SK-N-SH (cell line): ENCODE measurements at regions not wholly inside any gene's neighbourhood (a gene's known extent, or its start where the extent isn't known, plus 50 kb on each side); places are given as distances from the start of the nearest gene placed in this dataset.
"Not testable (repeated sequence)": the region's sequence is repeated elsewhere in the genome, so short reads cannot be mapped to it uniquely, and the experiment has no call there.

Experiments used
- CTCF ChIA-PET: fragments of 300-600, 350-600 bp; formaldehyde crosslinking; extraction: SDS; loops from one replicate; lab custom pipeline; 2021; lab: Yijun Ruan, JAX
- POLR2A ChIA-PET: fragments of 350-600 bp; sonication (Branson Sonifier 250); formaldehyde crosslinking; extraction: SDS; loops from one replicate; lab custom pipeline; 2020; ENCODE audit warnings: antibody characterized with exemption, inconsistent platforms; lab: Yijun Ruan, JAX
- DNase-seq: peaks from one replicate; pipeline ENCODE4 v3.0.0; 2012
- H2AFZ ChIP-seq: fragments of 200-600 bp; sonication (generic); 2 replicates; pipeline ENCODE4 v1.8.1; 2016; ENCODE audit warnings: antibody characterized with exemption, mild to moderate bottlenecking, low read depth
- H3F3A ChIP-seq: fragments of 200-600 bp; sonication (generic); replicated peaks from 2 replicates; pipeline ENCODE3; 2016; ENCODE audit warnings: antibody characterized with exemption, mild to moderate bottlenecking; ENCODE audit not compliant: insufficient read depth
- H3K27ac ChIP-seq, 2 experiments: fragments of 200-500 bp in 1 of 2; fragments of 200-600 bp in 1 of 2; sonication (Bioruptor generic) in 1 of 2; sonication (generic), shearing (Covaris generic) in 1 of 2; 2 replicates each; pipeline versions ENCODE4 v1.5.1 to v1.6.1; 2014 to 2016; ENCODE audit warnings: low read depth in 2 of 2, inconsistent platforms in 1 of 2, low read length in 1 of 2, mild to moderate bottlenecking in 1 of 2, mixed read lengths in 1 of 2
- H3K27me3 ChIP-seq: fragments of 200-600 bp; sonication (generic), shearing (Covaris generic); 2 replicates; pipeline ENCODE4 v1.6.1; 2016; ENCODE audit warnings: mixed run types; ENCODE audit not compliant: insufficient read depth
- H3K36me3 ChIP-seq, 2 experiments: fragments of 200-500 bp in 1 of 2; fragments of 200-600 bp in 1 of 2; sonication (Bioruptor generic) in 1 of 2; sonication (generic) in 1 of 2; replicated peaks in 1 of 2; 2 replicates each; pipeline versions ENCODE3 to v1.5.1; 2014 to 2016; ENCODE audit warnings: low read length in 1 of 2, mild to moderate bottlenecking in 1 of 2; ENCODE audit not compliant: insufficient read depth in 2 of 2, control insufficient read depth in 1 of 2
- H3K4me1 ChIP-seq, 2 experiments: fragments of 200-500 bp in 1 of 2; fragments of 200-600 bp in 1 of 2; sonication (Bioruptor generic) in 1 of 2; sonication (generic), shearing (Covaris generic) in 1 of 2; 2 replicates each; pipeline versions ENCODE4 v1.5.1 to v1.6.1; 2014 to 2016; ENCODE audit warnings: low read depth in 1 of 2, low read length in 1 of 2, mixed run types in 1 of 2; ENCODE audit not compliant: insufficient read depth in 2 of 2, control insufficient read depth in 1 of 2
- H3K4me2 ChIP-seq: fragments of 200-600 bp; sonication (generic), shearing (Covaris generic); 2 replicates; pipeline ENCODE4 v1.6.1; 2017; ENCODE audit warnings: mixed run types
- H3K4me3 ChIP-seq, 2 experiments: fragments of 200-500 bp in 1 of 2; fragments of 200-600 bp in 1 of 2; sonication (Bioruptor generic) in 1 of 2; sonication (generic), shearing (Covaris generic) in 1 of 2; 2 replicates each; pipeline versions ENCODE4 v1.5.1 to v1.8.1; 2014 to 2016; ENCODE audit warnings: low read depth in 2 of 2, inconsistent platforms in 1 of 2, low read length in 1 of 2, mild to moderate bottlenecking in 1 of 2, mixed read lengths in 1 of 2, moderate library complexity in 1 of 2
- H3K79me2 ChIP-seq: fragments of 200-600 bp; sonication (generic); 2 replicates; pipeline ENCODE4 v1.8.1; 2017; ENCODE audit warnings: mild to moderate bottlenecking; ENCODE audit not compliant: insufficient read depth
- H3K9ac ChIP-seq: fragments of 200-600 bp; sonication (generic); 2 replicates; pipeline ENCODE4 v1.6.1; 2017; ENCODE audit warnings: mixed run types
- H3K9me2 ChIP-seq: fragments of 200-600 bp; sonication (generic); 2 replicates; pipeline ENCODE4 v1.6.1; 2017; ENCODE audit warnings: mixed run types
- H3K9me3 ChIP-seq: fragments of 200-600 bp; sonication (generic); 2 replicates; pipeline ENCODE4 v1.6.1; 2017; ENCODE audit warnings: mixed run types, mild to moderate bottlenecking, moderate library complexity
- H4K20me1 ChIP-seq: fragments of 200-600 bp; sonication (generic); 2 replicates; pipeline ENCODE4 v1.6.1; 2017; ENCODE audit warnings: mild to moderate bottlenecking, mixed run types; ENCODE audit not compliant: insufficient read depth
- EP300 ChIP-seq, 2 experiments: IDR thresholded peaks; 2 replicates each; pipeline versions ENCODE4 v1.4.0 to v1.6.1; 2012; ENCODE audit warnings: borderline replicate concordance in 1 of 2, low read depth in 1 of 2, low read length in 1 of 2
- FOSL2 ChIP-seq: IDR thresholded peaks from 2 replicates; pipeline ENCODE4 v1.4.0; 2012; ENCODE audit warnings: low read depth, mild to moderate bottlenecking, moderate library complexity, borderline replicate concordance
- FOXJ3 ChIP-seq: sonication (generic); formaldehyde crosslinking; IDR thresholded peaks from 2 replicates; pipeline ENCODE4 v1.5.1; 2020; ENCODE audit warnings: mild to moderate bottlenecking, missing genetic modification reagents
- JUND ChIP-seq: IDR thresholded peaks from 2 replicates; pipeline ENCODE4 v1.4.0; 2012
- MXI1 ChIP-seq: IDR thresholded peaks from 2 replicates; pipeline ENCODE4 v1.6.1; 2012; ENCODE audit warnings: mild to moderate bottlenecking, low read depth, low read length, improper control_type of control experiment
- NFIC ChIP-seq: IDR thresholded peaks from 2 replicates; pipeline ENCODE4 v1.4.0; 2012; ENCODE audit warnings: borderline replicate concordance
- RXRA ChIP-seq: IDR thresholded peaks from 2 replicates; pipeline ENCODE4 v1.4.0; 2012; ENCODE audit warnings: low read depth, mild to moderate bottlenecking, borderline replicate concordance
- TCF12 ChIP-seq: IDR thresholded peaks from 2 replicates; pipeline ENCODE4 v1.4.0; 2012
- TEAD4 ChIP-seq: IDR thresholded peaks from 2 replicates; pipeline ENCODE4 v1.4.0; 2012; ENCODE audit warnings: mild to moderate bottlenecking, borderline replicate concordance; ENCODE audit not compliant: insufficient read depth
- YY1 ChIP-seq: IDR thresholded peaks from 2 replicates; pipeline ENCODE4 v1.4.0; 2012; ENCODE audit warnings: low read depth, mild to moderate bottlenecking
- WGBS: methylation state at CpG from one replicate; pipeline ENCODE4 v1.1.6; 2017; ENCODE audit warnings: low lambda C conversion rate; 5-methylcytosine and 5-hydroxymethylcytosine counted together
- TF ChIP-seq, protein P1 (sequence below): IDR thresholded peaks from 2 replicates; pipeline ENCODE4 v1.6.1; 2012; ENCODE audit warnings: mild to moderate bottlenecking, low read depth, low read length, moderate library complexity
- TF ChIP-seq, protein P2 (sequence below): IDR thresholded peaks from 2 replicates; pipeline ENCODE4; 2012

DNA sequence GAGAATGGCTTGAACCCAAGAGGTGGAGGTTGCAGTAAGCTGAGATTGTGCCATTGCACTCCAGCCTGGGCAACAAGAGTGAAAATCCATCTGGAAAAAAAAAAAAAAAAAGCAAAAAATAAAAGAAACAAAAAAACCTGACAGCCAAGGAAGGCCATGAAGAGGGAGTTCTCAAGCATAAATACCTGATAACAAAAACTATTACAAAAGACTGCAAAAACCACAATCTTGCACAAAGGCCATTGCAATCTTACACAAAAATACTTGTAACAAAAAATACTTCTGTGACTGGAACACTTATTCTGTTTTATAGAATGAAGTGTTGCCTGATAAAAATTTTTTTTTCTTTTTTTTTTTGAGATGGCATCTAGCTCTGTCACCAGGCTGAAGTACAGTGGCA, 61.5 kb upstream of the TSC22D1 start:
- Histone ChIP-seq H3K4me3 (no peak overlapping the region), H3K79me2 (no peaks in the 10 kb centered on the region), H3K27ac (no peak overlapping the region), H2AFZ (no peak overlapping the region), H3K27me3 (no peaks in the 10 kb centered on the region), H3K36me3 (no peaks in the 10 kb centered on the region), H3K9me2 (no peaks in the 10 kb centered on the region), H4K20me1 (no peaks in the 10 kb centered on the region), H3K4me1 (no peaks in the 10 kb centered on the region), H3K9me3 (no peaks in the 10 kb centered on the region), H3K9ac (no peak overlapping the region), H3K4me2 (no peak overlapping the region), H3F3A (peaks cover 5% of the 10 kb centered on the region)
- ChIA-PET POLR2A (no interaction called here), CTCF (no interaction called here)
- TF ChIP-seq, protein P1, sequence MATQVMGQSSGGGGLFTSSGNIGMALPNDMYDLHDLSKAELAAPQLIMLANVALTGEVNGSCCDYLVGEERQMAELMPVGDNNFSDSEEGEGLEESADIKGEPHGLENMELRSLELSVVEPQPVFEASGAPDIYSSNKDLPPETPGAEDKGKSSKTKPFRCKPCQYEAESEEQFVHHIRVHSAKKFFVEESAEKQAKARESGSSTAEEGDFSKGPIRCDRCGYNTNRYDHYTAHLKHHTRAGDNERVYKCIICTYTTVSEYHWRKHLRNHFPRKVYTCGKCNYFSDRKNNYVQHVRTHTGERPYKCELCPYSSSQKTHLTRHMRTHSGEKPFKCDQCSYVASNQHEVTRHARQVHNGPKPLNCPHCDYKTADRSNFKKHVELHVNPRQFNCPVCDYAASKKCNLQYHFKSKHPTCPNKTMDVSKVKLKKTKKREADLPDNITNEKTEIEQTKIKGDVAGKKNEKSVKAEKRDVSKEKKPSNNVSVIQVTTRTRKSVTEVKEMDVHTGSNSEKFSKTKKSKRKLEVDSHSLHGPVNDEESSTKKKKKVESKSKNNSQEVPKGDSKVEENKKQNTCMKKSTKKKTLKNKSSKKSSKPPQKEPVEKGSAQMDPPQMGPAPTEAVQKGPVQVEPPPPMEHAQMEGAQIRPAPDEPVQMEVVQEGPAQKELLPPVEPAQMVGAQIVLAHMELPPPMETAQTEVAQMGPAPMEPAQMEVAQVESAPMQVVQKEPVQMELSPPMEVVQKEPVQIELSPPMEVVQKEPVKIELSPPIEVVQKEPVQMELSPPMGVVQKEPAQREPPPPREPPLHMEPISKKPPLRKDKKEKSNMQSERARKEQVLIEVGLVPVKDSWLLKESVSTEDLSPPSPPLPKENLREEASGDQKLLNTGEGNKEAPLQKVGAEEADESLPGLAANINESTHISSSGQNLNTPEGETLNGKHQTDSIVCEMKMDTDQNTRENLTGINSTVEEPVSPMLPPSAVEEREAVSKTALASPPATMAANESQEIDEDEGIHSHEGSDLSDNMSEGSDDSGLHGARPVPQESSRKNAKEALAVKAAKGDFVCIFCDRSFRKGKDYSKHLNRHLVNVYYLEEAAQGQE, result no peak
- no peak for TF ChIP-seq FOXJ3
- TF ChIP-seq, protein P2, sequence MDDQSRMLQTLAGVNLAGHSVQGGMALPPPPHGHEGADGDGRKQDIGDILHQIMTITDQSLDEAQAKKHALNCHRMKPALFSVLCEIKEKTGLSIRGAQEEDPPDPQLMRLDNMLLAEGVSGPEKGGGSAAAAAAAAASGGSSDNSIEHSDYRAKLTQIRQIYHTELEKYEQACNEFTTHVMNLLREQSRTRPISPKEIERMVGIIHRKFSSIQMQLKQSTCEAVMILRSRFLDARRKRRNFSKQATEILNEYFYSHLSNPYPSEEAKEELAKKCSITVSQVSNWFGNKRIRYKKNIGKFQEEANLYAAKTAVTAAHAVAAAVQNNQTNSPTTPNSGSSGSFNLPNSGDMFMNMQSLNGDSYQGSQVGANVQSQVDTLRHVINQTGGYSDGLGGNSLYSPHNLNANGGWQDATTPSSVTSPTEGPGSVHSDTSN, result no peak
- TF ChIP-seq YY1, result no peak
- no peak for DNase-seq

DNA sequence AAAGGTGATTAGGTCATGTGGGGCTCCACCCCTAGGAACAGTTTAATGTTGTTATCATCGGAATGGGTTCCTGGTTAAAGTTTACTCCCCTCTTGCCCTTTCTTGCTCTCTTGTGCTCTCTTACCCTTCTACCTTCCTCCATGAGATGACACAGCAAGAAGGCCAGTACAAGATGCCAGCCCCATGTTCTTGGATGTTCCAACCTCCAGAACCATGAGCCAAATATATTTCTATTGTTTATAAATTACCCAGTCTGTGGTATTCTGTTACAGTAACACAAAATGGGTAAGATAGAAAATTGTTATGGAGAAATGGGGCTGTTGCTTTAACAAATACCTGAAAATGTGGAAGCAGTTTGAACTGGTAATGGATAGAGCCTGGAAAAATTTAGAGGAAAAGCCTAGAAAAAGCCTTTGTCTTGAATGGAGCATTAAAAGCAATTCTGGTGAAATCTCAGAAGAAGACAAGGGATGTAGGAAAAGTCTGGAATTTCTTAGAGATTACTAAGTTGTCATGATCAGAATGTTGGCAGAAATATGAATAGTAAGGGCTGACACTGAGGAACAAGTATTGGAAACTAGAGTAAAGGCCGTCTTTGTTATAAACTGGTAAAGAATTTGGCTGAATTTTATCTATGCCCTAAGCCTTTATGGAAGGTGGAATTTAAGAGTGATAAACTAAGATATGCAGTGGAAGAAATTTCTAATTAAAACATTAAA, 53.5 kb upstream of the TSC22D1 start:
- Histone ChIP-seq H3K4me2 (peak overlapping the region; percentile 45), H3K9me2 (no peaks in the 10 kb centered on the region), H3K9me3 (no peaks in the 10 kb centered on the region), H3K9ac (peak overlapping the region; percentile 44; the same call in 1 of the 2 replicates), H3K27me3 (no peaks in the 10 kb centered on the region), H3K4me3 (no peak overlapping the region), H3K79me2 (no peaks in the 10 kb centered on the region), H3K27ac (peak overlapping the region; percentile 23 to 84; a peak in 3 of 4 replicates), H4K20me1 (no peaks in the 10 kb centered on the region), H3K4me1 (peaks cover 0 to 12% of the 10 kb centered on the region in 2 experiments; a peak in 1 of 4 replicates), H2AFZ (peak overlapping the region; percentile 58; the same call in 1 of the 2 replicates), H3F3A (peaks cover 34% of the 10 kb centered on the region), H3K36me3 (no peaks in the 10 kb centered on the region)
- WGBS, result 53% methylated on average over 2 of the region's 2 CpGs
- DNase-seq, result no peak
- POLR2A ChIA-PET, result no interaction called here
- CTCF ChIA-PET, result interaction anchor here (0.7 kb wide), 1 partner anchor 53 kb away, joined by 3 read pairs; the partner anchor contains the start of gene TSC22D1
- TF ChIP-seq TEAD4, result 0 out of 2 replicates have a peak, but pooled peaks have one; percentile 45
- TF ChIP-seq MXI1, result no peak
- TF ChIP-seq EP300 (IDR thresholded peaks at IDR 0.05; ENCODE audit: borderline replicate concordance in 1 of 2, low read depth in 1 of 2, low read length in 1 of 2), result peak in 1 of 2 experiments; percentile 28; a peak in 1 of 4 replicates
- TF ChIP-seq JUND, result peak; percentile 35
- TF ChIP-seq FOSL2, result peak; percentile 13; the same call in 1 of the 2 replicates
- peak; percentile 47; the same call in 1 of the 2 replicates for TF ChIP-seq NFIC
- TF ChIP-seq RXRA, result no peak
- TF ChIP-seq TCF12, result peak; percentile 28; the same call in 1 of the 2 replicates
- TF ChIP-seq, protein P2, result peak; percentile 49; the same call in 1 of the 2 replicates

DNA sequence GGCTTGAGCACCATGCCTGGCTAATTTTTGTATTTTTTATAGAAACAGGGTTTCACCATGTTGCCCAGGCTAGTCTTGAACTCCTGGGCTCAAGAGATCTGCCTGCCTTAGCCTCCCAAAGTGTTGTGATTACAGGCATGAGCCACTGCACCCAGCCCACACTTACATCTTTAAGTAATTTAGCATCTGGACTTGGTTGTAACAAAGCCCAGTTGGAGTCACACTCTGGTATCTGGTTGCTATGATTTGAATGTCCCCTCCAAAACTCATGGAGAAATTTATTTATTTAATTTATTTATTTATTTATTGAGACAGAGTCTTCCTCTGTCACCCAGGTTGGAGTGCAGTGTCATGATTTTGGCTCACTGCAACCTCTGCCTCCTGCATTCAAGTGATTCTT, 52.7 kb upstream of the TSC22D1 start:
- Histone ChIP-seq H3F3A (peaks cover 34% of the 10 kb centered on the region), H3K4me1 (peaks cover 0 to 12% of the 10 kb centered on the region in 2 experiments; a peak in 1 of 4 replicates), H3K27ac (peak overlapping the region in 1 of 2 experiments; percentile 84; a peak in 2 of 4 replicates)
- CTCF ChIA-PET, result interaction anchor here (0.5 to 0.6 kb wide), 2 partner anchors 14 to 259 kb away, joined by 3 to 4 read pairs; no protein-coding TSS in a partner anchor
- not testable (repeated sequence) for H4K20me1 ChIP-seq, DNase-seq, H3K36me3 ChIP-seq, H3K9me2 ChIP-seq, H3K27me3 ChIP-seq, H3K9ac ChIP-seq, H3K9me3 ChIP-seq, H3K4me2 ChIP-seq, H3K79me2 ChIP-seq, H2AFZ ChIP-seq, H3K4me3 ChIP-seq
- POLR2A ChIA-PET, result interaction anchor here (0.6 kb wide), 1 partner anchor 85 kb away, joined by 3 read pairs; no protein-coding TSS in a partner anchor
